PFSK-1 (cell line): ENCODE measurements at regions not wholly inside any gene's neighbourhood (a gene's known extent, or its start where the extent isn't known, plus 50 kb on each side); places are given as distances from the start of the nearest gene placed in this dataset.

Experiments
- POLR2AphosphoS5 ChIP-seq: IDR thresholded peaks from 2 replicates; pipeline ENCODE4 v1.6.1; 2012; ENCODE audit warnings: low read depth, mild to moderate bottlenecking, control low read depth, low read length, moderate library complexity
- REST ChIP-seq, 2 experiments: IDR thresholded peaks; 2 replicates each; pipeline versions ENCODE4 v1.6.1 to v1.8.0; 2011 to 2012; ENCODE audit warnings: low read depth in 2 of 2, low read length in 2 of 2, control low read depth in 1 of 2, inconsistent platforms in 1 of 2, mild to moderate bottlenecking in 1 of 2, moderate library complexity in 1 of 2; ENCODE audit not compliant: insufficient read depth in 1 of 2

GRCh38 chr22:49152939-49153770, 674.5 kb downstream of the BRD1 start:
- TF ChIP-seq REST (IDR thresholded peaks at IDR 0.05; ENCODE audit: insufficient read depth in 1 of 2, low read depth in 2 of 2, low read length in 2 of 2) (no peak), POLR2AphosphoS5 (no peak)
